ENCODE measurements at regions not wholly inside any gene's neighbourhood (a gene's known extent, or its start where the extent isn't known, plus 50 kb on each side); places are given as distances from the start of the nearest gene placed in this dataset.
"Not testable (repeated sequence)": the region's sequence is repeated elsewhere in the genome, so short reads cannot be mapped to it uniquely, and the experiment has no call there.

DNA sequence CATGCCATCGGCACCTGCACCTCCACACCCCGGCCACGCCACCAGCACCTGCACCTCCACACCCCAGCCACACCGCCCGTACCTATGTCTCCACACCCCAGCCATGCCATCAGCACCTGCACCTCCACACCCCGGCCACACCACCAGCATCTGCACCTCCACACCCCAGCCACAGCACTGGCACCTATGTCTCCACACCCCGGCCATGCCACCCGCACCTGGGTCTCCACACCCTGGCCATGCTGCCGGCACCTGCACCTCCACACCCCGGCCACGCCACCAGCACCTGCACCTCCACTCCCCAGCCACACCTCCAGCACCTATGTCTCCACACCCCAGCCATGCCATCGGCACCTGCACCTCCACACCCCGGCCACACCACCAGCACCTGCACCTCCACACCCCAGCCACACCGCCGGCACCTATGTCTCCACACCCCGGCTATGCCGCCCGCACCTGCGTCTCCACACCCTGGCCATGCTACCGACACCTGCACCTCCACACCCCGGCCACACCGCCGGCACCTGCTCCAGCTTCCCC, 390.3 kb upstream of the MYT1L start:
- H3K56ac ChIP-seq (ENCODE audit: extremely low read depth, insufficient read depth, low read length) = no peak overlapping the region
- no peak overlapping the region for H2BK120ac ChIP-seq (ENCODE audit: low read depth, low read length)
- H3K27ac ChIP-seq (ENCODE audit: insufficient read depth, low read length) = no peak overlapping the region
- H3K9ac ChIP-seq (ENCODE audit: low read depth, low read length) = no peak overlapping the region
- no peak overlapping the region for H4K91ac ChIP-seq (ENCODE audit: insufficient read depth, low read depth, low read length)
- no peak overlapping the region for H2BK15ac ChIP-seq (ENCODE audit: low read depth, low read length)
- H4K20me1 ChIP-seq (ENCODE audit: insufficient read depth, low read length) = no peaks in the 10 kb centered on the region
- H3K14ac ChIP-seq (replicated peaks; ENCODE audit: low read depth, low read length) = no peak overlapping the region
- dilution Hi-C loops (cut with HindIII; ENCODE audit: low sequenced_read_pairs, unreplicated experiment) = no loop called here
- H3K9me1 ChIP-seq (ENCODE audit: insufficient read depth, low read length) = no peaks in the 10 kb centered on the region
- H2BK5ac ChIP-seq (ENCODE audit: low read depth, low read length, poor library complexity, severe bottlenecking) = no peak overlapping the region
- H3K79me1 ChIP-seq (ENCODE audit: low read depth in 1 of 2, low read length in 2 of 2) = no peaks in the 10 kb centered on the region
- H3K4ac ChIP-seq (ENCODE audit: low read depth, low read length) = no peak overlapping the region
- in situ Hi-C loops (cut with MboI; ENCODE audit: low sequenced_read_pairs) = no loop called here
- CTCF ChIA-PET = no interaction called here
- H3K4me3 ChIP-seq (ENCODE audit: insufficient read depth, low read depth, low read length) = no peak overlapping the region
- H3K27me3 ChIP-seq (ENCODE audit: control insufficient read depth, insufficient read depth, low read length) = no peaks in the 10 kb centered on the region
- H2AK9ac ChIP-seq (replicated peaks; ENCODE audit: low read depth, low read length, poor library complexity) = no peak overlapping the region
- H3K36me3 ChIP-seq (ENCODE audit: control insufficient read depth, insufficient read depth, low read length) = no peaks in the 10 kb centered on the region
- no peak overlapping the region for H2AFZ ChIP-seq (replicated peaks; ENCODE audit: low read length, poor library complexity)
- no peak overlapping the region for H3K4me2 ChIP-seq (ENCODE audit: low read depth, low read length)
- no TSS peak for BruUV-seq (replicated peaks)
- no peak overlapping the region for H4K8ac ChIP-seq (ENCODE audit: low read depth in 2 of 2, low read length in 2 of 2)
- H3K9me3 ChIP-seq (ENCODE audit: control insufficient read depth, insufficient read depth, low read length) = peaks cover 46% of the 10 kb centered on the region
- 65% methylated on average over 6 of the region's 23 CpGs; no CpG with 5 or more reads in 1 of the 2 experiments for WGBS, 2 experiments (ENCODE audit: extremely low coverage in 2 of 2, insufficient read length in 1 of 2)
- no peak overlapping the region for H3K18ac ChIP-seq (ENCODE audit: low read depth, low read length)
- no peak overlapping the region for H4K5ac ChIP-seq (ENCODE audit: low read depth, low read length)
- H3K23ac ChIP-seq (ENCODE audit: low read depth, low read length) = no peak overlapping the region
- no peak overlapping the region for H2AK5ac ChIP-seq (ENCODE audit: low read depth, low read length)
- H2BK20ac ChIP-seq (ENCODE audit: low read depth, low read length) = no peak overlapping the region
- TF ChIP-seq MXI1 (IDR thresholded peaks at IDR 0.05; ENCODE audit: borderline replicate concordance, low read depth, low read length) (no peak), CHD1 (IDR thresholded peaks at IDR 0.05; ENCODE audit: low read depth, low read length) (no peak)
- no peaks in the 10 kb centered on the region for H3K4me1 ChIP-seq (ENCODE audit: control insufficient read depth, insufficient read depth, low read length)
- intact Hi-C loops (cut with micrococcal nuclease) = no loop called here
- POLR2A ChIA-PET (ENCODE audit: unreplicated experiment) = no interaction called here
- DNase-seq (no peak), ATAC-seq (ENCODE audit: low read depth) (no peak)

DNA sequence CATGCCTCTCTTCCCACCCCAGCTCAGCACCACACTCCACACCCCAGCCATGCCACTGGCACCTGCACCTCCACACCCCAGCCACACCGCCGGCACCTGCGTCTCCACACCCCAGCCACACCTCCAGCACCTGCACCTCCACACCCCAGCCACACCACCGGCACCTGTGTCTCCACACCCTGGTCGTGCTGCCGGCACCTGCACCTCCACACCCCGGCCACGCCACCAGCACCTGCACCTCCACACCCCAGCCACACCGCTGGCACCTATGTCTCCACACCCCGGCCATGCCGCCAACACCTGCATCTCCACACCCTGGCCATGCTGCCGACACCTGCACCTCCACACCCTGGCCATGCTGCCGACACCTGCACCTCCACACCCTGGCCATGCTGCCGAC, 389.7 kb upstream of the MYT1L start:
- BruUV-seq (replicated peaks); intact Hi-C loops (cut with micrococcal nuclease); H2AK5ac ChIP-seq (ENCODE audit: low read depth, low read length); H2AFZ ChIP-seq (replicated peaks; ENCODE audit: low read length, poor library complexity); POLR2A ChIA-PET (ENCODE audit: unreplicated experiment); H3K4ac ChIP-seq (ENCODE audit: low read depth, low read length); H3K27ac ChIP-seq (ENCODE audit: insufficient read depth, low read length); H2BK20ac ChIP-seq (ENCODE audit: low read depth, low read length); H2BK15ac ChIP-seq (ENCODE audit: low read depth, low read length); H4K91ac ChIP-seq (ENCODE audit: insufficient read depth, low read depth, low read length); H3K23ac ChIP-seq (ENCODE audit: low read depth, low read length); ATAC-seq (ENCODE audit: low read depth); H3K27me3 ChIP-seq (ENCODE audit: control insufficient read depth, insufficient read depth, low read length); H3K79me1 ChIP-seq (ENCODE audit: low read depth in 1 of 2, low read length in 2 of 2); in situ Hi-C loops (cut with MboI; ENCODE audit: low sequenced_read_pairs); H2AK9ac ChIP-seq (replicated peaks; ENCODE audit: low read depth, low read length, poor library complexity); H3K9me1 ChIP-seq (ENCODE audit: insufficient read depth, low read length); H4K20me1 ChIP-seq (ENCODE audit: insufficient read depth, low read length); H3K14ac ChIP-seq (replicated peaks; ENCODE audit: low read depth, low read length); H3K4me3 ChIP-seq (ENCODE audit: insufficient read depth, low read depth, low read length); H3K4me1 ChIP-seq (ENCODE audit: control insufficient read depth, insufficient read depth, low read length); H3K4me2 ChIP-seq (ENCODE audit: low read depth, low read length); dilution Hi-C loops (cut with HindIII; ENCODE audit: low sequenced_read_pairs, unreplicated experiment); H4K5ac ChIP-seq (ENCODE audit: low read depth, low read length); H4K8ac ChIP-seq (ENCODE audit: low read depth in 2 of 2, low read length in 2 of 2); H3K36me3 ChIP-seq (ENCODE audit: control insufficient read depth, insufficient read depth, low read length); H3K18ac ChIP-seq (ENCODE audit: low read depth, low read length); H3K9ac ChIP-seq (ENCODE audit: low read depth, low read length); DNase-seq; H2BK5ac ChIP-seq (ENCODE audit: low read depth, low read length, poor library complexity, severe bottlenecking); H2BK120ac ChIP-seq (ENCODE audit: low read depth, low read length); CTCF ChIA-PET; H3K56ac ChIP-seq (ENCODE audit: extremely low read depth, insufficient read depth, low read length): not testable (repeated sequence)
- WGBS, 2 experiments (ENCODE audit: extremely low coverage in 2 of 2, insufficient read length in 1 of 2) = 74% methylated on average over 3 of the region's 14 CpGs; no CpG with 5 or more reads in 1 of the 2 experiments
- H3K9me3 ChIP-seq (ENCODE audit: control insufficient read depth, insufficient read depth, low read length) = peaks cover 42% of the 10 kb centered on the region
